ENCODE measurements at regions not wholly inside any gene's neighbourhood (a gene's known extent, or its start where the extent isn't known, plus 50 kb on each side); places are given as distances from the start of the nearest gene placed in this dataset.
"Not testable (repeated sequence)": the region's sequence is repeated elsewhere in the genome, so short reads cannot be mapped to it uniquely, and the experiment has no call there.

DNA sequence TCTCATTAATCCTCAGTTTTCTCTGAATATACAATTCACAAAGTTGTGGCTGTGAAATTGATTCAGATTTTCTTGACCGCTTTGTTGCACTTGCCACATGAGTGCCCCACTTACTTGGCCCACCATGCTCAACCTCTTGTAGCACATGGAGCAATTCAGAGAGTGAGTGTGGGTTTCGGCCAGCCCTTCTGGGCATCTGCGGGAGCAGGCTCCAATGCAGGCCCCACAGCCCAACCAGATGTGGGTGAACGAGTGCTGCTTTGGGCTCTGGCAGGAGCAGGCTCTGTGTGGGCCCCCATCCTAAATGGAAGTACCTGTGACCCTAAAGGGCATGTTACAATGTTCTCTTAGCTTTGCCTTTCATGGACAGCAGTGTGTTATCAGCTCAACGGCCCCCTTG, 2338.6 kb downstream of the LRRC4C start:
- no peak for DNase-seq

DNA sequence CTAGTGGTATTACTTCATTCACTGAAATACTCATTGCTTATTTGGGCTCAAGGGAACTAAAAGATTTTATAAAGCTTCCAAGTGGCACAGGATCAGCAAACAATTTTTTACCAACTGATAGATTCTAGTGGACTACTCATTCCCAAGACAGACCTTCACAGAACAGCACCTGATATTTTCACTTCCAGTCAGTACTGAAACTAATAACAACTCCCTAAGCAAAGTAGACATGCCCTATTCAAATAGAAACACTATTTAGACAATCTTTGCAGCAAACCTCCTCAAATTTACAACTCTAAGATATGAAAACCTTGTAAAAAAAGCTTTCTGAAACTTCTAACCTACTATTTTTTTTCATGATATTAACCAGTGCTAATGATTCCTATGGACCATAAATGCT, 2345.8 kb downstream of the LRRC4C start:
- DNase-seq: no peak

DNA sequence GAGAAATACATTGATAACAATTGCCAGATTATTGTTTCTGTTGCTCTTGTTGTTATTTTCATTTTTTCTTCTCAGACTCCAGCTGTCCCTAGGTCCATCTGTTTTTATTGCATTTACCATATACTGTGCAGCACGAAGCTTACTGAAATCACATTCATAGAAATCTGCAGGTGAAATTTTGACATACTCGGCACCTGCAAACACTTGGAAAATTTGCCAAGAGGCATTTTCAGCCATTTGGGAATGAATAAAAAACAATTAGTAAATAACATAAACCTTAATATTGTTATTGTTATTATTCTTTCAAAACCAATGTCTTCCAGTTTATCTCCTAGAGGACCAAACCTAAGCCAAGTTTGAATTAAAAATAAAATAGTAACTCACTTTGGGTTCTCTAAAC, 2357.2 kb downstream of the LRRC4C start:
- DNase-seq: no peak

DNA sequence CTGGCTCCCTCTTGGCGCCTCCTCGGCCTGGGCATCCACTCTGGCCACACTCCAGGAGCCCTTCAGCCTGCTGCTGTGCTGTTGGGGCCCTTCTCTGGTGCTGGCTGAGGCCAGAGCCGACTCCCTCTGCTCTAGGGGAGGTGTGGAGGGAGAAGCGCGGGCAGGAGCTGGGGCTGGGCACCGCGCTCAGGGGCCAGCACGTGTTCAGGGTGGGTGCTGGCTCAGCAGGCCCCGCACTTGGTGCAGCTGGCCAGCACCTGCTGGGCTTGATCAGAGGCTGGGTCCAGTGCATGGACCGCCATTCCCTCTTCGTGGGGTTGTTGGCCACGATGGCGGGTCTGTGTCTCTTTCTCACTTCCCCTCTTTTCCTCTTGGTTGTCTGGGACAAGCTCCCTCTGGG, 2381.0 kb downstream of the LRRC4C start:
- no peak for DNase-seq

DNA sequence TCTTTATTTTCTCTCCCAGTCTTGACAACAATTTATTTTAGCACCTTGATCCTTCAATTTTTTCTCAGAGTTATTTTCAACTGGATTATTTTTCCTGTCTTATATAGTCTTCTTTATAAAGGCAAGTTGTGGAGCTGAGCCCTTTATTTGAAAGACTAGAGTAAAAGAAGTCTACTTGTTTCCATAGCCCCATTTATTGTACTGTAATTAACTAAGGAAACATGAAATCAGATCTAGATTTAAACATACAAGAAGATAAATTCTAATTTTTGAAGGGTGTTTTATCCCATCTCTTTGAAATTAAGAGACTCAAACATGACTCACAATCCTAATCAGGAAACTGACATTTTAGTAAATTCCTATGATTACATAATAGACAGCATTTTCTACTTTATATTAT, 2421.8 kb downstream of the LRRC4C start:
- DNase-seq: no peak

DNA sequence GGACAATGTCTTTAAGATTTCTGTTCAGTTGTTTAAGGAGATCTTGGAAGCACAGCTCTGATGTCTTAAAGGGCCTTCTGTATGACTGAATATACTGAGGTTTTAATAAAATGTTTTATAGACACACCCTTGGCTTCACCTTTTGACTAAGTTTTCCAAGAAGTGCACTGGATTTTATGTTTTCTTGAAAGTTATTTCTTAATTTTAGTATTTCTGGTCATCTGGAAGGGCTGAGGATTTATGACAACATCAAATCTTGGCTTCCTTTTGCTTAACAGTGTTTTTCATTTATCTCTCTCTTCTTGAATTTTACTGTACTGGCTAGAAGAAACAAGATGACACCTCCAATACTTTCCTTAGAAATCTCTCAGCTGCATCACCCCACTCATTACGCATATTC, 2423.4 kb downstream of the LRRC4C start:
- no peak for DNase-seq

DNA sequence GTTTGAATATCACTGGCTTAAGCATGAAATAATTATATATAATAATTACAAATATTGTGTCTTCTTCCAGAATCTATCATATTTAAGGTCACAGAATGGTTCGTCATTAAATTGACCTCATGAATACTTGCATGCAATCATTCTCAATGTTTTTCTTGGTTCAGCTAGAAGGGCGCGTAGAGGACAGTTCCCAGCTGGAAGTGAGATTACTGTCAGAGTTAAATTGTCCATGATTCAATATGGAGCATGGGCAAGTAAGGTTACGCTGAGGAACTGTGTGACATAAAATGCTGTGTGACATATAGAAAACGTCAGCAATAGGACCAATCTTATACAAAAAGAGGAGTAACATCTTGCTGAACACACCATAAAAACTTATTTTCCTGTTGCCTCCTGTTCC, 2423.5 kb upstream of the RAG2 start:
- no peak for DNase-seq

DNA sequence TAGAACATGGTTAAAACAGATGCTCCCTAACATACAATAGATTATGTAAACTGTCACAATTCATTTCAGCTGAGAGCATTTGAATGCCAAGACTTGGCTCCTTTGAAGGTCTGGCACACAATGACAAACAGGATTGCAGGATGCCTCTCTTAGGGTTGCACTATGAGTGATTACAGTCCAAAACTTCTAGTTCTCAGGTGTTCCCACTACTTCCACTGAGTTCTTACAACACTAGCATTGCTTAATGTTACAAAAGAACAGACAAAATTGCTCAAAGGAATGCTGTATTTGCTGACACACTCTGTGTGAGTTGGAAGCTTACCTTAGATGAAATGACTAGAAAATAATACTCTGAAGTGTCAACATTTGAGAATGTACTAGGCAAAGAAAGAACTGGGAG, 2413.8 kb upstream of the RAG2 start:
- DNase-seq: no peak

DNA sequence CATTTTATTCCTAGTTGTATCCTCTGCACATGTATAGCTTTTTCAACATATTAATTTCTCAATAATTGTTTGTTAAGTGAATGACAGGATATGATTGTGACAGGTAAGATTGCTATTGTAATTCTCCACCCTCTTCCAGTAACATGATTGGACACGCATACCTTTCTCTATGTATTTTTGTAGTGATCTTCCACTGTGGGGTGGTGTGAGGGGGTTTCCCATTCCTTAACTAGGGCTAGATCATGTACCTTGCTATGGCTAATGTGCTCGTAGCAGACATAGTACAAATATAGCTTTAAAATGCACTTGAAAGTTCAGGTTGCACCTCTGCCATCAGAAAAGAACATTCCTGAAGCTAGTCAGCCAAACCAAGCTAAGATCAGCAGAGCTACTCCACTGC, 2392.8 kb upstream of the RAG2 start:
- no peak for DNase-seq

DNA sequence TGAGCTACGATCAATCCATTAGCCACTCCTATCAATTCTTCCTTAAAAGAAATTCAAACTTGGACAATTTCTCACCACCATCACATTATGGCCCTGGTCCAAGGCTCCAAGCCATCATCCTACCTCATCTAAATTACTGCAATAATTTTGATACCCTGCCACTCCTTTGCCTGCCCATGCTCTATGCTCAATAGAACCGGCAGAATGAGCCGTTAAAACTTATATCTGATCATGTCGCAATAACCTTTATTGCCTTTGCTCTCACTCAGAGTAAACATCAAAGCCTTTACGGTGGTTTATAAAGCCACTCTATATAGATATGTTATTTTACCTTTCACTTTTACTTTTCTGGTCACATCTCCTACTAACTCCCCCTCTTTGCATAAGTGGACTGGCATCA, 2392.1 kb upstream of the RAG2 start:
- no peak for DNase-seq

DNA sequence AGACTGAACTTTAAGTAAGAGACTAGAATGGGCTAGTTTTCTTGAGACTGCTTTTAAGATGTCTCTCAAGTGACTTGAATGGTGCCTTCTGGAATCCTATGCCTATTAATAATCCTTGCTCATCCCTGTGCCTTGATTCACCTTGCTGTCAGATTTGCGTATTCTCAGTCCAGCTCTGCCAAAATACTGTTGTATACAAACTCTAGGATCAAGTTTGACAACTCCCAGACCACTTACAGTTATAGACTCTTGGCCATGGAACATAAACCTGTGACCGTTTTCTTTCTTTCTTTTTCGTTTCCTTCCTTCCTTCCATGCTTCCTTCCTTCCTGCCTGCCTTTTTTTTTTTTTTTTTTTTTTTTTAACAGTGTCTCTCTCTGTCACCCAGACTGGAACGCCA, 2390.9 kb upstream of the RAG2 start:
- no peak for DNase-seq

DNA sequence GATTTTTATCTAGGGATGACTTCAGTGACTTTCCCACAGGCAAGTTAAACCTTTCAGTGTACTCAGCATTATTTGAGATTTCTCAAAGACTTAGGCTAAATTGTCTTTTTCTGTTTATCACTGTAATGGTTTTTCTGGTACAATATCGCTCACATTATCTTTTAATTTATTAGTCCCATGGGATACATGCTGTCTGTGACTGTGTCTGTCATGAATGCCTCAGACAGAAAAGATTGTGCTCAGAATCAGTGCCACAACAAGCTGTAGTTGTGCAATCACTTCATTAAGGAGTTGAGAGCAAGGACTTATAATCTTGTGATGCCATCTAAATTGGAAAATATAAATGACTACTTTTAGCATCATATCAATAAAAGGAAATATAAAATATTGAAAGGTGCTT, 2374.2 kb upstream of the RAG2 start:
- no peak for DNase-seq

DNA sequence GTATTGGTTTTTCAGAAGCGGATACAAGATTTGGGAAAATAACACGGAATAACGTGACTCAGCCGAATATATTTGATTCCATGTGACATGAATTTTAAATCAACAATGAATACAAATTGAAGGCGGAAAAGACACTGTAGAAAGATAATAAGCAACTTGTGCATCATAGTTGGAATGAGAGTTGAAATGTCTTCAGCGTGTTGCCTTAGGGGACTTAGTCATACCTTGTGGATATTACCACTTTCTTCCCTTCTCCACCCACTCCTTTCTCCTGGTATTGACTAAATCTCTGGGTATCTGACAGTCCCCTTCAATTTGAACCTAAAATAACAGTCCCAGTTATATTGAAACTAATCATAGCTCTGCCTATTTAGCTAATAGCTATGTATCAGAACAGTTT, 2373.1 kb upstream of the RAG2 start:
- no peak for DNase-seq

DNA sequence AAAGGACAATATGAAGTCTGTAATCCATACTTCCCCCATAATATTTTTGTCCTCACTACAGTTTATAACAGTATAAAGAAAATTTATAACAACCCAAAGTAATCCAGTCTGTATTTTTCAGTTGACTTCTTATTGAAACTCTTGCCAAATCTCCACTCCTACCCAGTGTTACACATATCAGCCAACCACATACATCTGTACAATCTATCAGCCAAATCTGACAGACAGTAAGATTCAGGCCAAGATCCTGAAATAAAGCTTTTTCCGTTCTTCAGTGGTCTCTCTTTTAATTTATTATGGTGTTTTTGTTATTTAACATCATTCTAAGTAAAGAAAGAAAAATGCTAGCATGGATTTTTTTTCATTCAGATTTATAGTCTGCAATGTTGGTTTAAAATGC, 2370.9 kb upstream of the RAG2 start:
- DNase-seq: no peak

DNA sequence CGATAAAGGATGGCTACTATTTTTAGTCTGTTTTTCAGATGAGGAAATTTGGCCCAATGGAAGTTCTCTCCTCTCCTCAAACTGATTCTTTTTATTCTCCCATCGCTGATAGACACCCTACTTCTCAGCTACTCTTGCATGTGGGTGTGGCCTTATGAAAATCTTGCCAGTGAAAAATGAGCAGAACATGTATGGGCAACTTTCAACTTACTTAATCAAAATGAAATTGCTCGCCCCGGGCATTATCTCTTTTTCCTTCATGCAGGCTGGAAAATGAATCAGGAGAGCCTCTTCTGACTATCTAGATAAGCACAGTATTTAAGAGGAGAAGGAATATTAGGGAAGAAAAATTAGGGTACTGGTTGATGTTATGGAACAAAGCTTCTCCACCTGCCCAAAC, 2354.7 kb upstream of the RAG2 start:
- DNase-seq: no peak

DNA sequence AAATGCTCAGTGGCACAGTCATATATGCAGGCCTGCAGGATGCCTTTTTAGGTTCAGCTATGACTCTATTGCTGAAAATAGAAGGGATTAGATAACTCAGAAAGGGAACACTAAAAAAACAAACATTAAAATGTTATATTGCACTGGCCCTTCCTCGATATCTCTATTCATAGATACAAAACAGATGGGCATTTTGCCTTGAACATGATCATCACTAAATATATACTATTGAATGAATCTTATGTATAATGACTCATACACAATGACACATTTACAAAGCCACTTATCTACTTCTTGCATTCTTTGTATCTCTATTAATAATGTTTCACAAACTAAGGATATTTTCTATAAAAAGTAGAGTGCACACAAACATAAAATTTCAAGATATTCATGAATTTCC, 2352.8 kb upstream of the RAG2 start:
- DNase-seq: no peak

DNA sequence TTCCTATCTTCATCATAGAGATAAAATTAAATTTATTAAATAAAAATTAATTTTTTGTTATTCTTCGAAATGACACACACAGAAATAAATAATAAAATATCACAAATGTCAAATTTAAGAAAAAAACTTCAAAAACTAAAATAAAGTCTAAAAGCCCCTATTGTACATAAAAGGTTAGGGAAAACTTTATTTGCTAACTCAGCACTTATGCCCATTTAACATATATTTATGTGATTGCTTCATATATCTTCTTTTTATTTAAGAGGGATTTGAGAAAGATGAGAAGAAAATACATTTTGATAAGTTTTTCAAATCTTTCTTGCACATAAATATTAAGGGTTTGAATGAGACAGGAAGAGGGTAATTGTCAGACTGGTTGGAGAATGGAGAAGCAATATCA, 2350.4 kb upstream of the RAG2 start:
- DNase-seq: no peak

DNA sequence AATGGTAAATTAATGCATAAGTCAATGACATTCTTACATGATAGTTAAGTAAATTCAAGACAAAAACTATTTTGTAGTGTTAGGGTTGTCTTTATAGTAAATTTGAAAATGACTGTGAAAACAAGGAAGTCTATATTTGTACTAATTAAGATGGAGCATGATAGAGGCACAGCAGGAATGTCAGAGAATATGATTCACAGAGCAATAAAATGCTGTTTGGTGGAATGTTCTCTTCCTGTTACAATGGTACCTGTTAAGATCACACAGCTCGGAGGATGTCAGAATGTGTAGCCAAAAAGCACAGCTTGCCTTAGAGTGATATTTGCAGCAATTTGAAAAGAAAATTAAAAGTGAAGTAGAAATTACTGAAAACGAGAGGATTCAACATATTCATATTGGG, 2339.7 kb upstream of the RAG2 start:
- no peak for DNase-seq

DNA sequence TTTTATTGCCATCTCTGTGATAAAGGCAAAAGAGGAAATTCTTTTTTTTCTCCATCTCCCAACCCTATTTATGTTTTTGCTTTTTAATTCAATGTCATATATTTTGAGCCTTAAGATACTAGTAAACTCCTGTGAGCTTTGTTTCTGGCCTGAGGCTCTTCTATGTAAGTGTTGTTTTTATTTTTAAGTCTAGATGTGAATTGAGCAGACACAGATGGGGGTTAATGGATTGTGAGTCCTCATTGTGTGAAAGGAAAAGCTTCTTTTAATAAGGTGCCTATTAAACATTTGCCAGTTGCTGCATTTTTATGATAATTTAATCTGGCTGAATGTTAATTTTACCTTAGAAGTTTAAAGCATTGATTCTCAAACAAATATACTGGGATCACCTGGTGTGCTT, 2337.9 kb upstream of the RAG2 start:
- no peak for DNase-seq

DNA sequence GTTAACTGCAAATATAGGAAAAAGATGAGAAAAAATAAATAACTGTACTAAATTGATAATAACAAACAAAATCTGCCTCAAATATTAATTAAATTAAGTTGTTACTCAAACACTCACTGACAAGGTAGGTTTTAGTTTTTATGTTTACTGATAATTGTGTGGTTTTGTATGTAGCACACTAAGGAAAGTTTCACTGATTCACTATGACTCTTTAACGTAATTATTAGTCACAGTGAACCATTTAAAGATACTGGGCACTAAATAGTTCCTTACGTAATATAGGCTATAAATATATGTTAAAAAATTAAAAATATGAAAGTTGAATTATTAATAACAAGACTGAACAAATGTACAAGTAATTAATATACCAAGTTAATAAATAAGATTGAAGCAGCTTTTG, 2330.0 kb upstream of the RAG2 start:
- no peak for DNase-seq

DNA sequence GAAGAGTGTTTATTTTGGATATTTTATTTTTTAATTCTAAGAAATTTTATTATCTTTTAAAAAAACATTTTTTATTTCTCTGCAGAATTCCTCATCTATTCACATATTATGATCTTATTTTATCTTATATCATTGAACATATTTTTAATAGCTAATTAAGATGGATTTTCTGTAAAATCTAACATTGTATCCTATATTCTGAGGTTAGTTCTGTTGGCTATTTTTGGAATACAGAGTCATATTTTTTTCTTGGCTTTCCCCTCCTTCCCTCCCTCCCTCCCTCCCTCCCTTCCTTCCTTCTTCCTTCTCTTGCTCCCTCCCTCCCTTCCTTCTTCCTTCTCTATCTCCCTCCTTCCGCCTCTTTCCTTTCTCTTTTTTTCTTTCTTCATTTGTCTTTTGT, 2326.6 kb upstream of the RAG2 start:
- no peak for DNase-seq

DNA sequence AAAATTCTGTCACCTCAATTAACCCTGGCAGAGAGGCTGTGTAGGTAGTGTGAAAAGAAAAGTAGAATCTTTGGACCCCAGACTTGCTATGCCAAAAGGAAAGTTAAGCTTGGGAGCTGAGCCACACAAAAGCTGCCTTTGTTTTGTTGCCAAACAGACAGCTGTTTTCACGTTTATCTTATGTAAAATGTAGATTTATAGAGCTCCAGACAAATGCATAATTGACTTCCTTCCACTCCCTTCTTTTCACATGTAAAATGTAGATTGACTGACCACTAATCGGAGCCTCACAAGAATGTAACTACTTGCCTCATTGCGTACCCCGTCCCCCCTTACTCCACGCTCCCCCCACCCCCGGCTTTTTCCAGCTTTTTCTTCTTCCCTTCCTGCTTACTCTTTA, 2302.2 kb upstream of the RAG2 start:
- DNase-seq: no peak

DNA sequence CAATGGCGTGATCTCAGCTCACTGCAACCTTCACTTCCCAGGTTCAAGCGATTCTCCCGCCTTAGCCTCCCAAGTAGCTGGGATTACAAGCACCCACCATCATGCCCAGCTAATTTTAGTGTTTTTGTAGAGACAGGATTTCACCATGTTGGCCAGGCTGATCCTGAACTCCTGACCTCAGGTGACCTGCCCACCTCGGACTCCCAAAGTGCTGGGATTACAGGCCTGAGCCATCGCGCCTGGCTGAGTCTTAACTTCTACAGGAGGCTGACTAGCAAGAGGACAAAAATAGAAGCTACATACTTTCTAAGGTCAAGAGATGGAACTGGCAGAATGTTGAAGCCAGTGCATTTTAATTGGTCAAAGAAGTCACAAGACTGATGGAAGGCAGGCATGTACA, 2296.2 kb upstream of the RAG2 start:
- DNase-seq: not testable (repeated sequence)

DNA sequence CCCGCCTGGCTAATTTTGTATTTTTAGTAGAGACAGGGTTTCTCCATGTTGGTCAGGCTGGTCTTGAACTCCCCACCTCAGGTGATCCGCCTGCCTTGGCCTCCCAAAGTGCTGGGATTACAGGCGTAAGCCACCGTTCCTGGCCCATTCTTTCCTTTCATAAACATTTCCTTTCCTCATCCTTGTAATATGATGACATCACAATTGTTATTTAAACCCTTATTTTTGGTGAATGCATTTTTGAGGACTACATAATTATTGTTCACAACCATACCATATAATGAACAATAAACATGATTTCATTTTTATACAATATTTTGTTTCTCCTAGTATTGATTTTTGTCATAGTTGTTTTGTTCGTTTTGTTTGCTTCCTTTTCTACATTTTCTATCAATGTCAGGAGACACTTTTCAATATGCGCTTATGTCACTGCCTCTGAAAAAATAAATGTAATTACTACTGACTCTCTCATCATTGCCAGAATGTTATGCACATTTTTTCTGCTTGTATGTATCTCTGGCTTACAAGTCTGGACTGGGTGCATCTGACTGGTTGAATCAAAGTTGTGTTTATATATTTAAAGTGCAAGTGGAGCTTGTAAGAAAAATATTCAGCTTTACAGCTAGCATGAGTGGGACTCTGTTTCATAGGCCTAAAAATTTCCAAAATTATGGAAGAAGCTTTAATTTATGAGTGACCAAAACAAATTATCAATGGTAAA, 2286.3 kb upstream of the RAG2 start:
- no peak for DNase-seq

DNA sequence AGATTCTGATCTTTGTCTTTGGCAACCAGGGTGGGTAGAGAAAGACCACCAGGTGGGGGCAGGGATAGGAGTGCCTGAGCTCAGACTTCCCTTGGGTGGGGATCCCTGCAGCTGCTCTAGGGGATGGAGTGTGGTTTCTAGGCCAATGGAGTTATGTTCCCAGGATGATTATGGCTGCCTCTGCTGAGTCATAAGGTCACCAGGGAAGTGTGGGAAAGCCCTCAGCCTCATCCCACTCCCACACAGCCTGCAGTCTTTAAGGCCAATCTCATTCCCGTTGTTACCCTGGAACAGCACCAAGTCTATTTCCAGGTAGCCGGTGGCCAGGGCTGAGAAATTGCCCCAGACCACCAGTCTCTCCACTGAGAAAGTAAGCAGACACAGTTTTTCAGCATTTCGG, 2269.3 kb upstream of the RAG2 start:
- no peak for DNase-seq

DNA sequence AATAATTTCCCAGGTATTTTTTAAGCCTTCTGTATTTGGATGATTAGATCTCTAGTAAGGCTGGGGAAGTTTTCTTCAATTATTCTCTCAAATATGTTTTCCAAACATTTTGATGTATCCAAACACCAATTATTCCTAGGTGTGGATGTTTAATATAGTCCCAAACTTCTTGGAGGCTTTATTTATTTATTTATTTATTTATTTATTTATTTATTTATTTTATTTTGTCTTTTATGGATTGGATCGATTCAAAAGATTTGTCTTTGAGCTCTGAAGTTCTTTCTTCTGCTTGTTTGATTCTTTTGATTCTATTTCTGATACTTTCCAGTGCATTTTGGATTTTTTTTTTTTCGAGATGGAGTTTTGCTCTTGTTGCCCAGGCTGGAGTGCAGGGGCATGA, 2267.9 kb upstream of the RAG2 start:
- DNase-seq: no peak
